HepG2 (cell line): ENCODE measurements at regions not wholly inside any gene's neighbourhood (a gene's known extent, or its start where the extent isn't known, plus 50 kb on each side); places are given as distances from the start of the nearest gene placed in this dataset.

Experiments
- ATAC-seq: fragments of 200-7000 bp; cut with Tn5 transposase; 3 replicates; pipeline ENCODE4 v1.9.1; 2020; ENCODE audit warnings: mild to moderate bottlenecking, moderate library complexity
- BruUV-seq: library from RNA; stranded (reverse); fragments of 400-500 nt; replicated peaks from 2 replicates; lab custom pipeline; 2021; lab: Mats Ljungman, UMichigan
- CTCF ChIA-PET: fragments of 300-600 bp; formaldehyde crosslinking; extraction: SDS; loops from one replicate; lab custom pipeline; 2021; ENCODE audit warnings: low total read pairs, inconsistent platforms, low intra/inter-chr PET ratio; lab: Yijun Ruan, JAX
- POLR2A ChIA-PET: fragments of 350-600 bp; sonication (Branson Sonifier 250); formaldehyde crosslinking; loops from one replicate; lab custom pipeline; 2020; ENCODE audit warnings: antibody characterized with exemption, inconsistent platforms; lab: Yijun Ruan, JAX
- DNase-seq: peaks from one replicate; pipeline ENCODE4 v3.0.0-alpha.2; 2015; ENCODE audit warnings: low spot score
- FAIRE-seq: peaks from 3 replicates; lab custom pipeline; 2011; peaks lifted over from hg19 to GRCh38; lab: Jason Lieb, UNC
- H2AFZ ChIP-seq: one replicate; pipeline ENCODE4 v1.6.1; 2011; ENCODE audit warnings: low read length, inconsistent platforms
- H3K27ac ChIP-seq: fragments of 300-600 bp; 3 replicates; pipeline ENCODE4 v1.8.0; 2011; ENCODE audit warnings: mixed run types, mild to moderate bottlenecking, mixed read lengths, low read length, inconsistent platforms; ENCODE audit not compliant: insufficient read depth; ENCODE audit errors: extremely low read length
- H3K27me3 ChIP-seq, 2 experiments: fragments of 200-600 bp in 1 of 2; 2 replicates in 1 of 2; 3 replicates in 1 of 2; pipeline versions ENCODE4 v1.6.0 to v1.8.0; 2011; ENCODE audit warnings: low read length in 2 of 2, mild to moderate bottlenecking in 2 of 2, moderate library complexity in 2 of 2, inconsistent platforms in 1 of 2; ENCODE audit not compliant: insufficient read depth in 2 of 2, control insufficient read depth in 1 of 2
- H3K36me3 ChIP-seq, 2 experiments: fragments of 200-600 bp in 1 of 2; replicated peaks in 1 of 2; 2 replicates in 1 of 2; 3 replicates in 1 of 2; pipeline versions ENCODE4 v1.5.1 to v1.8.0; 2011; ENCODE audit warnings: low read length in 2 of 2, inconsistent platforms in 1 of 2; ENCODE audit not compliant: insufficient read depth in 2 of 2, control insufficient read depth in 1 of 2
- H3K4me1 ChIP-seq: 2 replicates; pipeline ENCODE4 v1.5.1; 2012; ENCODE audit warnings: low read length, inconsistent platforms; ENCODE audit not compliant: insufficient read depth
- H3K4me2 ChIP-seq: 2 replicates; pipeline ENCODE4 v1.6.0; 2011; ENCODE audit warnings: low read depth, low read length, inconsistent platforms
- H3K4me3 ChIP-seq, 3 experiments: fragments of 200-600 bp in 1 of 3; sonication (generic), shearing (Covaris generic) in 1 of 3; replicated peaks in 1 of 3; 2 replicates each; pipeline ENCODE4 v1.5.1; 2011 to 2016; ENCODE audit warnings: low read length in 3 of 3, inconsistent platforms in 2 of 3, low read depth in 2 of 3, mild to moderate bottlenecking in 2 of 3, control low read depth in 1 of 3, mixed read lengths in 1 of 3; ENCODE audit not compliant: insufficient read depth in 1 of 3
- H3K79me2 ChIP-seq: one replicate; pipeline ENCODE4 v1.6.1; 2011; ENCODE audit warnings: low read length, inconsistent platforms; ENCODE audit not compliant: insufficient read depth
- H3K9ac ChIP-seq: 2 replicates; pipeline ENCODE4 v1.6.0; 2011; ENCODE audit warnings: mild to moderate bottlenecking, low read depth, low read length, inconsistent platforms; ENCODE audit not compliant: insufficient read depth
- H3K9me3 ChIP-seq: 2 replicates; pipeline ENCODE4 v1.5.1; 2012; ENCODE audit warnings: mild to moderate bottlenecking, low read length
- H4K20me1 ChIP-seq: 2 replicates; pipeline ENCODE4 v1.6.0; 2011; ENCODE audit warnings: inconsistent platforms, mild to moderate bottlenecking, low read length, moderate library complexity; ENCODE audit not compliant: insufficient read depth
- ISX ChIP-seq: sonication (generic); formaldehyde crosslinking; conservative IDR thresholded peaks from 2 replicates; pipeline ENCODE4 v1.5.0; 2020; ENCODE audit warnings: missing genetic modification reagents
- JUNB ChIP-seq: sonication (generic); formaldehyde crosslinking; IDR thresholded peaks from 2 replicates; pipeline ENCODE4 v1.8.0; 2022; ENCODE audit warnings: missing genetic modification reagents, mild to moderate bottlenecking, borderline replicate concordance
- POLR2A ChIP-seq, 2 experiments: IDR thresholded peaks; 2 replicates each; pipeline ENCODE4 v1.6.1; 2011; ENCODE audit warnings: low read depth in 2 of 2, low read length in 2 of 2, mild to moderate bottlenecking in 1 of 2, moderate library complexity in 1 of 2; ENCODE audit not compliant: insufficient read depth in 1 of 2
- SKIL ChIP-seq: sonication (generic); formaldehyde crosslinking; IDR thresholded peaks from 2 replicates; pipeline ENCODE4 v1.8.0; 2022; ENCODE audit warnings: missing genetic modification reagents, mild to moderate bottlenecking, moderate library complexity, borderline replicate concordance
- TRAFD1 ChIP-seq: sonication (generic); formaldehyde crosslinking; IDR thresholded peaks from 2 replicates; pipeline ENCODE4 v1.5.1; 2020; ENCODE audit warnings: missing genetic modification reagents, mild to moderate bottlenecking, borderline replicate concordance
- ZFP62 ChIP-seq: sonication (generic); formaldehyde crosslinking; IDR thresholded peaks from 2 replicates; pipeline ENCODE4 v1.4.0; 2020; ENCODE audit warnings: missing genetic modification reagents
- ZNF773 ChIP-seq: sonication (generic); formaldehyde crosslinking; IDR thresholded peaks from 2 replicates; pipeline ENCODE4 v1.4.0; 2020; ENCODE audit warnings: missing genetic modification reagents, borderline replicate concordance
- WGBS: methylation state at CpG from one replicate; pipeline ENCODE4 v1.1.6; 2017; ENCODE audit warnings: low lambda C conversion rate; 5-methylcytosine and 5-hydroxymethylcytosine counted together
- in situ Hi-C: cut with HindIII; loops from 2 replicates; pipeline ENCODE4 v1.10.0; 2017; ENCODE audit warnings: low pct_unique_long_range_greater_than_20kb; ENCODE audit not compliant: extremely low pct_ligation_motif_present
- intact Hi-C: fragments of 100-400 bp; cut with micrococcal nuclease; formaldehyde crosslinking; loops from one replicate; pipeline ENCODE4 v1.10.0; 2022; ENCODE audit not compliant: unreplicated experiment

- POLR2A ChIA-PET = no interaction called here
- 15% methylated on average over 5 of the region's 5 CpGs for WGBS
- H4K20me1 ChIP-seq = no peaks in the 10 kb centered on the region
- H3K79me2 ChIP-seq = no peaks in the 10 kb centered on the region
- DNase-seq (no peak), ATAC-seq (no peak), FAIRE-seq (no peak)
- no peak overlapping the region for H3K4me3 ChIP-seq
- intact Hi-C loops = loop anchor here (10.0 kb wide), 1 partner anchor 85 kb away; no protein-coding TSS in a partner anchor
- no peaks in the 10 kb centered on the region for H3K4me1 ChIP-seq
- in situ Hi-C loops = no loop called here
- no peak overlapping the region for H3K9ac ChIP-seq
- no peaks in the 10 kb centered on the region for H3K9me3 ChIP-seq
- no peak overlapping the region for H3K4me2 ChIP-seq
- no peak overlapping the region for H3K27ac ChIP-seq
- BruUV-seq = no TSS peak
- no peaks in the 10 kb centered on the region for H3K36me3 ChIP-seq
- TF ChIP-seq SKIL (CRISPR knock-in tag) (no peak), JUNB (CRISPR knock-in tag) (no peak), ISX (CRISPR knock-in tag) (no peak), TRAFD1 (CRISPR knock-in tag) (no peak), POLR2A (IDR thresholded peaks at IDR 0.05; ENCODE audit: insufficient read depth in 1 of 2, low read depth in 2 of 2, low read length in 2 of 2) (no peak), ZNF773 (CRISPR knock-in tag) (no peak), ZFP62 (CRISPR knock-in tag) (no peak)
- TF ChIP-seq, all 625 proteins: peak for 0
- H3K27me3 ChIP-seq = peaks cover 0 to 9% of the 10 kb centered on the region in 2 experiments; a peak in 2 of 5 replicates
- CTCF ChIA-PET = no interaction called here
- no peak overlapping the region for H2AFZ ChIP-seq
Observed at GRCh38 chr9:84179531-84179930, 161.0 kb downstream of the SLC28A3 start.
